HCT116 (cell line): ENCODE measurements at regions not wholly inside any gene's neighbourhood (a gene's known extent, or its start where the extent isn't known, plus 50 kb on each side); places are given as distances from the start of the nearest gene placed in this dataset.

Source experiments
- ATAC-seq: fragments of 200-7000 bp; cut with Tn5 transposase; 2 replicates; pipeline ENCODE4 v1.9.1; 2020; ENCODE audit warnings: mild to moderate bottlenecking, moderate library complexity
- BruUV-seq: library from RNA; stranded (reverse); fragments of 400-500 nt; replicated peaks from 2 replicates; lab custom pipeline; 2021; lab: Mats Ljungman, UMichigan
- CTCF ChIA-PET: fragments of 300-600 bp; sonication (Branson Sonifier 250); formaldehyde crosslinking; loops from one replicate; lab custom pipeline; 2021; ENCODE audit warnings: antibody characterized with exemption; lab: Charles Lee
- POLR2A ChIA-PET: fragments of 300-600, 350-600 bp; sonication (Branson Sonifier 250); formaldehyde crosslinking; loops from one replicate; lab custom pipeline; 2021; ENCODE audit warnings: antibody characterized with exemption; lab: Charles Lee
- RAD21 ChIA-PET, 2 experiments: fragments of 300-600 bp; sonication (Branson Sonifier 250); formaldehyde crosslinking; loops; one replicate each; lab custom pipeline; 2023; ENCODE audit warnings: low total read pairs in 2 of 2; ENCODE audit not compliant: uncharacterized antibody in 2 of 2, unreplicated experiment in 2 of 2, low non-redundant PET in 1 of 2; lab: Charles Lee
- DNase-seq: peaks from one replicate; pipeline ENCODE4 v3.0.0-alpha.2; 2010; ENCODE audit warnings: low read depth, low spot score
- H2AFZ ChIP-seq: fragments of 200-600 bp; shearing (Covaris generic), sonication (generic); 2 replicates; pipeline ENCODE4 v1.6.1; 2017; ENCODE audit warnings: low read depth, mixed run types, mixed read lengths, antibody characterized with exemption, low read length; ENCODE audit not compliant: poor library complexity, severe bottlenecking
- H3K27ac ChIP-seq: 2 replicates; pipeline ENCODE4 v1.5.1; 2012; ENCODE audit warnings: low read depth, low read length
- H3K27me3 ChIP-seq: fragments of 200-600 bp; sonication (generic); 2 replicates; pipeline ENCODE4 v1.6.1; 2016; ENCODE audit warnings: mixed run types, low read length, mixed read lengths; ENCODE audit not compliant: insufficient read depth
- H3K36me3 ChIP-seq, 2 experiments: fragments of 200-500 bp in 1 of 2; fragments of 200-600 bp in 1 of 2; sonication (Bioruptor generic) in 1 of 2; sonication (generic) in 1 of 2; 2 replicates each; pipeline versions ENCODE4 v1.5.1 to v1.6.1; 2014 to 2016; ENCODE audit warnings: low read length in 2 of 2, inconsistent platforms in 1 of 2, mixed read lengths in 1 of 2, mixed run types in 1 of 2; ENCODE audit not compliant: insufficient read depth in 2 of 2, control insufficient read depth in 1 of 2
- H3K4me1 ChIP-seq, 2 experiments: fragments of 200-600 bp in 1 of 2; sonication (generic) in 1 of 2; 2 replicates each; pipeline versions ENCODE4 v1.5.1 to v1.6.1; 2012 to 2017; ENCODE audit warnings: low read length in 2 of 2, inconsistent platforms in 1 of 2, mild to moderate bottlenecking in 1 of 2, mixed read lengths in 1 of 2, mixed run types in 1 of 2, moderate library complexity in 1 of 2; ENCODE audit not compliant: insufficient read depth in 2 of 2, control insufficient read depth in 1 of 2
- H3K4me2 ChIP-seq: fragments of 200-600 bp; sonication (generic); 2 replicates; pipeline ENCODE4 v1.6.1; 2017; ENCODE audit warnings: mixed run types, low read length, mixed read lengths
- H3K4me3 ChIP-seq, 2 experiments: fragments of 200-600 bp in 1 of 2; sonication (generic) in 1 of 2; replicated peaks in 1 of 2; 2 replicates each; pipeline ENCODE4 v1.5.1; 2011 to 2016; ENCODE audit warnings: low read length in 2 of 2, control low read depth in 1 of 2, low read depth in 1 of 2, mild to moderate bottlenecking in 1 of 2, mixed read lengths in 1 of 2, mixed run types in 1 of 2
- H3K79me2 ChIP-seq: fragments of 200-600 bp; sonication (generic); 2 replicates; pipeline ENCODE4 v1.6.1; 2017; ENCODE audit warnings: mild to moderate bottlenecking, mixed run types, low read length, moderate library complexity, mixed read lengths; ENCODE audit not compliant: insufficient read depth
- H3K9ac ChIP-seq: fragments of 200-600 bp; sonication (generic); 2 replicates; pipeline ENCODE4 v1.6.1; 2016; ENCODE audit warnings: low read length, mixed read lengths
- H3K9me2 ChIP-seq: fragments of 200-600 bp; sonication (generic), shearing (Covaris generic); 2 replicates; pipeline ENCODE4 v1.6.1; 2017; ENCODE audit warnings: mixed run types, mild to moderate bottlenecking, moderate library complexity; ENCODE audit not compliant: insufficient read depth
- H3K9me3 ChIP-seq, 2 experiments: fragments of 200-500 bp in 1 of 2; fragments of 200-600 bp in 1 of 2; sonication (Bioruptor generic) in 1 of 2; sonication (generic) in 1 of 2; 2 replicates each; pipeline ENCODE4 v1.6.1; 2014 to 2017; ENCODE audit warnings: low read length in 2 of 2, mixed read lengths in 2 of 2, inconsistent platforms in 1 of 2, low read depth in 1 of 2, mild to moderate bottlenecking in 1 of 2, mixed run types in 1 of 2, moderate library complexity in 1 of 2; ENCODE audit not compliant: control insufficient read depth in 1 of 2, insufficient read depth in 1 of 2
- H4K20me1 ChIP-seq: fragments of 200-600 bp; sonication (generic), shearing (Covaris generic); 2 replicates; pipeline ENCODE4 v1.6.1; 2017; ENCODE audit warnings: mixed run types, mild to moderate bottlenecking, moderate library complexity; ENCODE audit not compliant: insufficient read depth
- CEBPB ChIP-seq: IDR thresholded peaks from 2 replicates; pipeline ENCODE4 v1.6.1; 2012; ENCODE audit warnings: low read depth
- FOSL1 ChIP-seq: IDR thresholded peaks from 2 replicates; pipeline ENCODE4 v1.6.1; 2012; ENCODE audit warnings: low read depth
- JUND ChIP-seq: IDR thresholded peaks from 2 replicates; pipeline ENCODE4 v1.6.1; 2012
- MAX ChIP-seq: IDR thresholded peaks from 2 replicates; pipeline ENCODE4 v1.6.1; 2012
- SIN3A ChIP-seq: IDR thresholded peaks from 2 replicates; pipeline ENCODE4 v1.6.1; 2012; ENCODE audit warnings: low read depth
- YY1 ChIP-seq: IDR thresholded peaks from 2 replicates; pipeline ENCODE4 v1.6.1; 2011; ENCODE audit warnings: low read length, low read depth, moderate library complexity, mild to moderate bottlenecking; ENCODE audit not compliant: insufficient replicate concordance; ENCODE audit errors: extremely low read depth
- ZBTB33 ChIP-seq: IDR thresholded peaks from 2 replicates; pipeline ENCODE4 v1.6.1; 2011; ENCODE audit warnings: mild to moderate bottlenecking, low read length, moderate library complexity; ENCODE audit not compliant: insufficient replicate concordance; ENCODE audit errors: extremely low read depth
- intact Hi-C: fragments of 100-400 bp; cut with micrococcal nuclease; formaldehyde crosslinking; loops from 2 replicates; pipeline ENCODE4 v1.10.0; 2022

GRCh38 chr11:80886684-80887083 is 1445.9 kb upstream of the TENM4 start:
- BruUV-seq: no TSS peak
- ChIA-PET POLR2A (no interaction called here), CTCF (no interaction called here), RAD21 (no interaction called here)
- Histone ChIP-seq H3K4me3 (no peak overlapping the region), H4K20me1 (no peaks in the 10 kb centered on the region), H3K9me3 (peaks cover 5 to 11% of the 10 kb centered on the region in 2 experiments; a peak in 2 of 4 replicates), H2AFZ (no peak overlapping the region), H3K27me3 (no peaks in the 10 kb centered on the region), H3K4me1 (no peaks in the 10 kb centered on the region), H3K27ac (no peak overlapping the region), H3K79me2 (no peaks in the 10 kb centered on the region), H3K4me2 (no peak overlapping the region), H3K9me2 (no peaks in the 10 kb centered on the region), H3K9ac (no peak overlapping the region), H3K36me3 (no peaks in the 10 kb centered on the region)
- no peak for DNase-seq
- TF ChIP-seq JUND: no peak
- TF ChIP-seq CEBPB: no peak
- no peak for TF ChIP-seq YY1
- no peak for TF ChIP-seq ZBTB33
- no peak for TF ChIP-seq MAX
- TF ChIP-seq SIN3A: no peak
- TF ChIP-seq FOSL1: no peak
- intact Hi-C loops: no loop called here
- ATAC-seq: no peak
